ENCODE measurements at regions not wholly inside any gene's neighbourhood (a gene's known extent, or its start where the extent isn't known, plus 50 kb on each side); places are given as distances from the start of the nearest gene placed in this dataset.

- Histone ChIP-seq H2BK120ac (ENCODE audit: low read depth, low read length) (no peak overlapping the region), H3K4me3 (ENCODE audit: low read length in 2 of 2) (no peak overlapping the region), H3K9ac (ENCODE audit: low read depth, low read length, poor library complexity) (no peak overlapping the region), H3K14ac (ENCODE audit: low read length) (no peak overlapping the region), H2BK12ac (ENCODE audit: low read length) (no peak overlapping the region), H3K23ac (ENCODE audit: low read depth, low read length, poor library complexity) (no peak overlapping the region), H3K9me3 (replicated peaks in 1 of 2; ENCODE audit: control insufficient read depth in 2 of 2, insufficient read depth in 1 of 2, low read depth in 1 of 2, low read length in 2 of 2) (no peaks in the 10 kb centered on the region), H2BK5ac (ENCODE audit: low read length) (no peak overlapping the region), H2BK15ac (ENCODE audit: low read length) (no peak overlapping the region), H4K91ac (ENCODE audit: low read depth, low read length, poor library complexity) (no peak overlapping the region), H4K8ac (ENCODE audit: low read depth, low read length) (no peak overlapping the region), H3K27me3 (ENCODE audit: control insufficient read depth in 3 of 3, insufficient read depth in 3 of 3, low read depth in 1 of 3, low read length in 3 of 3) (peaks cover 0 to 3% (median 0%) of the 10 kb centered on the region in 3 experiments), H2AK5ac (ENCODE audit: low read depth, low read length) (no peak overlapping the region), H3K79me1 (ENCODE audit: low read depth, low read length) (no peaks in the 10 kb centered on the region), H3K18ac (ENCODE audit: low read length) (no peak overlapping the region), H3K36me3 (replicated peaks in 1 of 2; ENCODE audit: control insufficient read depth in 2 of 2, insufficient read depth in 2 of 2, low read length in 2 of 2) (no peaks in the 10 kb centered on the region), H3K4me2 (ENCODE audit: insufficient read depth, low read length, poor library complexity, severe bottlenecking) (no peak overlapping the region), H3K4me1 (ENCODE audit: control insufficient read depth in 2 of 2, insufficient read depth in 1 of 2, low read depth in 1 of 2, low read length in 2 of 2) (no peaks in the 10 kb centered on the region), H3K4ac (ENCODE audit: low read length) (no peak overlapping the region), H3K27ac (replicated peaks; ENCODE audit: low read length) (no peak overlapping the region), H2AFZ (ENCODE audit: low read length) (no peak overlapping the region)
- no CpG with 5 or more reads among the region's 1 CpG for WGBS, 2 donors (ENCODE audit: extremely low coverage in 2 of 2, insufficient read length in 2 of 2, insufficient replicate concordance in 1 of 2)
- no peak for DNase-seq (ENCODE audit: low spot score)
Observed at GRCh38 chr16:86145669-86146068, 246.7 kb downstream of the IRF8 start.

DNA sequence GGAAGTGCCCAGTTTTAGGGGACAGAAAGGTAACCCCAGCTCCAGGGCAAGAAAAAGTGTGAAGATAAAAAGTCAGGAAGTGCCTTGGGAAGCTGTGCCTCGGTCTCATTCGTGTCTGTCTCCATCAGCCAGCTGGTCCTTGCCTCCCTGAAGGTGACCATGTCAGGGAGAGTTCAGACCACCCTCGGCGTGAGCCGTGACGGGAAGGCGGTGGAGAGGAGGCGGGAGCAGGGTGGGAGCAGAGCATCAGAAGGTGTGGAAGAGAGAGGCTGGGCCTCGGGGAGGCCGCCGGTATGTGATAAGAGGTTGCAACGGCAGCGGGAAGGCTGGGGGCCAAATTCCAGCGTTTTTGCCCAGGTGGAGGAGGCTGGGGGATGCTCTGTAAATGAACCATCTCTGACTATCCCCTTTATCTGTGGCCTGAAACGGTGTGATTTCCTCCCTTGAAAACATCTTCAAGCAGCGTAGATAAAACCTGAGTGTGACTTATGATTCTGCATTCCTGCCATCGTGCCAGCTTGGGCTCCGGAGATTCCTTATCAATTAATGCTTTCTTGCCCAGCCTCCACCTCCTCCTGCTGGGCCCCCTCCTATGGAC lies 251.8 kb downstream of the IRF8 start:
- Histone ChIP-seq H2BK12ac (ENCODE audit: low read length) (peak overlapping the region; percentile 34), H4K8ac (ENCODE audit: low read depth, low read length) (no peak overlapping the region), H3K4me3 (ENCODE audit: low read length in 2 of 2) (no peak overlapping the region), H3K27me3 (ENCODE audit: control insufficient read depth in 3 of 3, insufficient read depth in 3 of 3, low read depth in 1 of 3, low read length in 3 of 3) (peaks cover 0 to 3% (median 0%) of the 10 kb centered on the region in 3 experiments), H3K27ac (replicated peaks; ENCODE audit: low read length) (no peak overlapping the region), H3K4me2 (ENCODE audit: insufficient read depth, low read length, poor library complexity, severe bottlenecking) (no peak overlapping the region), H3K14ac (ENCODE audit: low read length) (peak overlapping the region; percentile 14), H3K9me3 (replicated peaks in 1 of 2; ENCODE audit: control insufficient read depth in 2 of 2, insufficient read depth in 1 of 2, low read depth in 1 of 2, low read length in 2 of 2) (no peaks in the 10 kb centered on the region), H3K4ac (ENCODE audit: low read length) (no peak overlapping the region), H3K9ac (ENCODE audit: low read depth, low read length, poor library complexity) (no peak overlapping the region), H3K23ac (ENCODE audit: low read depth, low read length, poor library complexity) (no peak overlapping the region), H3K79me1 (ENCODE audit: low read depth, low read length) (no peaks in the 10 kb centered on the region), H4K91ac (ENCODE audit: low read depth, low read length, poor library complexity) (no peak overlapping the region), H2BK5ac (ENCODE audit: low read length) (peak overlapping the region; percentile 59), H3K4me1 (ENCODE audit: control insufficient read depth in 2 of 2, insufficient read depth in 1 of 2, low read depth in 1 of 2, low read length in 2 of 2) (no peaks in the 10 kb centered on the region), H2BK15ac (ENCODE audit: low read length) (no peak overlapping the region), H3K18ac (ENCODE audit: low read length) (no peak overlapping the region), H2BK120ac (ENCODE audit: low read depth, low read length) (no peak overlapping the region), H3K36me3 (replicated peaks in 1 of 2; ENCODE audit: control insufficient read depth in 2 of 2, insufficient read depth in 2 of 2, low read length in 2 of 2) (no peaks in the 10 kb centered on the region), H2AFZ (ENCODE audit: low read length) (no peak overlapping the region), H2AK5ac (ENCODE audit: low read depth, low read length) (peak overlapping the region; percentile 38)
- no CpG with 5 or more reads among the region's 18 CpGs for WGBS, 2 donors (ENCODE audit: extremely low coverage in 2 of 2, insufficient read length in 2 of 2, insufficient replicate concordance in 1 of 2)
- DNase-seq (ENCODE audit: low spot score) = no peak

- Histone ChIP-seq H2BK12ac (ENCODE audit: low read length) (no peak overlapping the region), H3K4me3 (ENCODE audit: low read length in 2 of 2) (no peak overlapping the region), H3K79me1 (ENCODE audit: low read depth, low read length) (no peaks in the 10 kb centered on the region), H3K4ac (ENCODE audit: low read length) (no peak overlapping the region), H2AK5ac (ENCODE audit: low read depth, low read length) (peak overlapping the region; percentile 38), H4K91ac (ENCODE audit: low read depth, low read length, poor library complexity) (no peak overlapping the region), H2BK15ac (ENCODE audit: low read length) (no peak overlapping the region), H3K4me2 (ENCODE audit: insufficient read depth, low read length, poor library complexity, severe bottlenecking) (no peak overlapping the region), H3K23ac (ENCODE audit: low read depth, low read length, poor library complexity) (no peak overlapping the region), H2BK5ac (ENCODE audit: low read length) (peak overlapping the region; percentile 59), H3K27me3 (ENCODE audit: control insufficient read depth in 3 of 3, insufficient read depth in 3 of 3, low read depth in 1 of 3, low read length in 3 of 3) (peaks cover 0 to 3% (median 0%) of the 10 kb centered on the region in 3 experiments), H2BK120ac (ENCODE audit: low read depth, low read length) (no peak overlapping the region), H2AFZ (ENCODE audit: low read length) (no peak overlapping the region), H3K36me3 (replicated peaks in 1 of 2; ENCODE audit: control insufficient read depth in 2 of 2, insufficient read depth in 2 of 2, low read length in 2 of 2) (no peaks in the 10 kb centered on the region), H3K27ac (replicated peaks; ENCODE audit: low read length) (no peak overlapping the region), H3K14ac (ENCODE audit: low read length) (no peak overlapping the region), H3K9me3 (replicated peaks in 1 of 2; ENCODE audit: control insufficient read depth in 2 of 2, insufficient read depth in 1 of 2, low read depth in 1 of 2, low read length in 2 of 2) (no peaks in the 10 kb centered on the region), H3K9ac (ENCODE audit: low read depth, low read length, poor library complexity) (no peak overlapping the region), H4K8ac (ENCODE audit: low read depth, low read length) (no peak overlapping the region), H3K4me1 (ENCODE audit: control insufficient read depth in 2 of 2, insufficient read depth in 1 of 2, low read depth in 1 of 2, low read length in 2 of 2) (no peaks in the 10 kb centered on the region), H3K18ac (ENCODE audit: low read length) (no peak overlapping the region)
- WGBS, 2 donors (ENCODE audit: extremely low coverage in 2 of 2, insufficient read length in 2 of 2, insufficient replicate concordance in 1 of 2) = no CpG with 5 or more reads among the region's 22 CpGs
- no peak for DNase-seq (ENCODE audit: low spot score)
Observed at GRCh38 chr16:86151239-86151851, 252.4 kb downstream of the IRF8 start.

- no peaks in the 10 kb centered on the region for H3K36me3 ChIP-seq (replicated peaks in 1 of 2; ENCODE audit: control insufficient read depth in 2 of 2, insufficient read depth in 2 of 2, low read length in 2 of 2)
- H2BK120ac ChIP-seq (ENCODE audit: low read depth, low read length) = no peak overlapping the region
- no peak overlapping the region for H2AK5ac ChIP-seq (ENCODE audit: low read depth, low read length)
- no peaks in the 10 kb centered on the region for H3K4me1 ChIP-seq (ENCODE audit: control insufficient read depth in 2 of 2, insufficient read depth in 1 of 2, low read depth in 1 of 2, low read length in 2 of 2)
- H3K14ac ChIP-seq (ENCODE audit: low read length) = no peak overlapping the region
- no peak overlapping the region for H2AFZ ChIP-seq (ENCODE audit: low read length)
- no peaks in the 10 kb centered on the region for H3K27me3 ChIP-seq (ENCODE audit: control insufficient read depth in 3 of 3, insufficient read depth in 3 of 3, low read depth in 1 of 3, low read length in 3 of 3)
- H3K27ac ChIP-seq (replicated peaks; ENCODE audit: low read length) = no peak overlapping the region
- no peak overlapping the region for H2BK15ac ChIP-seq (ENCODE audit: low read length)
- H3K18ac ChIP-seq (ENCODE audit: low read length) = no peak overlapping the region
- WGBS, 2 donors (ENCODE audit: extremely low coverage in 2 of 2, insufficient read length in 2 of 2, insufficient replicate concordance in 1 of 2) = no CpG with 5 or more reads among the region's 3 CpGs
- DNase-seq (ENCODE audit: low spot score) = no peak
- no peak overlapping the region for H2BK12ac ChIP-seq (ENCODE audit: low read length)
- H3K4me3 ChIP-seq (ENCODE audit: low read length in 2 of 2) = no peak overlapping the region
- H3K4me2 ChIP-seq (ENCODE audit: insufficient read depth, low read length, poor library complexity, severe bottlenecking) = no peak overlapping the region
- H3K9me3 ChIP-seq (replicated peaks in 1 of 2; ENCODE audit: control insufficient read depth in 2 of 2, insufficient read depth in 1 of 2, low read depth in 1 of 2, low read length in 2 of 2) = no peaks in the 10 kb centered on the region
- H3K23ac ChIP-seq (ENCODE audit: low read depth, low read length, poor library complexity) = no peak overlapping the region
- H3K9ac ChIP-seq (ENCODE audit: low read depth, low read length, poor library complexity) = no peak overlapping the region
- H3K79me1 ChIP-seq (ENCODE audit: low read depth, low read length) = no peaks in the 10 kb centered on the region
- no peak overlapping the region for H4K91ac ChIP-seq (ENCODE audit: low read depth, low read length, poor library complexity)
- no peak overlapping the region for H3K4ac ChIP-seq (ENCODE audit: low read length)
- H4K8ac ChIP-seq (ENCODE audit: low read depth, low read length) = no peak overlapping the region
- H2BK5ac ChIP-seq (ENCODE audit: low read length) = no peak overlapping the region
Observed at GRCh38 chr16:86156155-86156554, 257.2 kb downstream of the IRF8 start.
